GM18511 (cell line): ENCODE measurements at regions not wholly inside any gene's neighbourhood (a gene's known extent, or its start where the extent isn't known, plus 50 kb on each side); places are given as distances from the start of the nearest gene placed in this dataset.
"Not testable (repeated sequence)": the region's sequence is repeated elsewhere in the genome, so short reads cannot be mapped to it uniquely, and the experiment has no call there.

Source experiments
- ATAC-seq: cut with Tn5 transposase; IDR thresholded peaks from one replicate; pipeline ENCODE4 v1.9.1; 2021; ENCODE audit warnings: mild to moderate bottlenecking, moderate library complexity; ENCODE audit not compliant: unreplicated experiment

- ATAC-seq: no peak
Measured at GRCh38 chr1:102178480-102178879, 181.8 kb upstream of the OLFM3 start.

GRCh38 chr1:102174259-102174863 is 177.6 kb upstream of the OLFM3 start:
- peak; percentile 93 for ATAC-seq

- ATAC-seq: no peak
Measured at GRCh38 chr1:102172200-102172599, 175.5 kb upstream of the OLFM3 start.

- ATAC-seq: no peak
Measured at GRCh38 chr1:102163799-102164198, 167.1 kb upstream of the OLFM3 start.

- no peak for ATAC-seq
Measured at GRCh38 chr1:102151242-102151641, 154.5 kb upstream of the OLFM3 start.

- ATAC-seq: no peak
Measured at GRCh38 chr1:102120910-102121309, 124.2 kb upstream of the OLFM3 start.

GRCh38 chr1:102118150-102118549 is 121.4 kb upstream of the OLFM3 start:
- no peak for ATAC-seq

GRCh38 chr1:102110586-102110985 is 113.9 kb upstream of the OLFM3 start:
- ATAC-seq: no peak

- not testable (repeated sequence) for ATAC-seq
Measured at GRCh38 chr1:102109493-102109892, 112.8 kb upstream of the OLFM3 start.

- no peak for ATAC-seq
Measured at GRCh38 chr1:102107441-102107840, 110.7 kb upstream of the OLFM3 start.

- no peak for ATAC-seq
Measured at GRCh38 chr1:102105931-102106550, 109.3 kb upstream of the OLFM3 start.

GRCh38 chr1:102103646-102104045 is 106.9 kb upstream of the OLFM3 start:
- no peak for ATAC-seq

- no peak for ATAC-seq
Measured at GRCh38 chr1:102102276-102102780, 105.6 kb upstream of the OLFM3 start.

- ATAC-seq: no peak
Measured at GRCh38 chr1:102100666-102101065, 103.9 kb upstream of the OLFM3 start.

GRCh38 chr1:102099916-102100315 is 103.2 kb upstream of the OLFM3 start:
- ATAC-seq: no peak

GRCh38 chr1:102098536-102098935 is 101.8 kb upstream of the OLFM3 start:
- ATAC-seq: no peak

GRCh38 chr1:102098081-102098480 is 101.4 kb upstream of the OLFM3 start:
- no peak for ATAC-seq

- no peak for ATAC-seq
Measured at GRCh38 chr1:102097451-102097850, 100.7 kb upstream of the OLFM3 start.

GRCh38 chr1:102096162-102096561 is 99.4 kb upstream of the OLFM3 start:
- no peak for ATAC-seq

- no peak for ATAC-seq
Measured at GRCh38 chr1:102089791-102090190, 93.1 kb upstream of the OLFM3 start.

- ATAC-seq: no peak
Measured at GRCh38 chr1:102085896-102086295, 89.2 kb upstream of the OLFM3 start.

GRCh38 chr1:102084771-102085535 is 88.2 kb upstream of the OLFM3 start:
- no peak for ATAC-seq
